Esophagus squamous epithelium (tissue), 4 donors: ENCODE measurements at regions not wholly inside any gene's neighbourhood (a gene's known extent, or its start where the extent isn't known, plus 50 kb on each side); places are given as distances from the start of the nearest gene placed in this dataset.

Experiments
- CTCF ChIP-seq, 6 experiments: fragments of 450-650 bp in 4 of 6; fragments of 200-600 bp in 2 of 6; sonication (generic) in 2 of 6; IDR thresholded peaks; one replicate each; pipeline ENCODE4 v1.5.1; 2016 to 2019; ENCODE audit warnings: antibody characterized with exemption in 6 of 6, mild to moderate bottlenecking in 4 of 6, moderate library complexity in 4 of 6
- POLR2A ChIP-seq, 4 donors: fragments of 450-650 bp; IDR thresholded peaks; one replicate each; pipeline ENCODE4 v1.6.1; 2017; ENCODE audit warnings: antibody characterized with exemption in 4 of 4, mild to moderate bottlenecking in 4 of 4, moderate library complexity in 3 of 4

GRCh38 chrX:34555481-34555880 lies 101.6 kb downstream of the TMEM47 start:
- no peak for TF ChIP-seq CTCF (IDR thresholded peaks at IDR 0.05)
- TF ChIP-seq POLR2A (IDR thresholded peaks at IDR 0.05) = no peak
